ENCODE measurements at regions not wholly inside any gene's neighbourhood (a gene's known extent, or its start where the extent isn't known, plus 50 kb on each side); places are given as distances from the start of the nearest gene placed in this dataset.

DNA sequence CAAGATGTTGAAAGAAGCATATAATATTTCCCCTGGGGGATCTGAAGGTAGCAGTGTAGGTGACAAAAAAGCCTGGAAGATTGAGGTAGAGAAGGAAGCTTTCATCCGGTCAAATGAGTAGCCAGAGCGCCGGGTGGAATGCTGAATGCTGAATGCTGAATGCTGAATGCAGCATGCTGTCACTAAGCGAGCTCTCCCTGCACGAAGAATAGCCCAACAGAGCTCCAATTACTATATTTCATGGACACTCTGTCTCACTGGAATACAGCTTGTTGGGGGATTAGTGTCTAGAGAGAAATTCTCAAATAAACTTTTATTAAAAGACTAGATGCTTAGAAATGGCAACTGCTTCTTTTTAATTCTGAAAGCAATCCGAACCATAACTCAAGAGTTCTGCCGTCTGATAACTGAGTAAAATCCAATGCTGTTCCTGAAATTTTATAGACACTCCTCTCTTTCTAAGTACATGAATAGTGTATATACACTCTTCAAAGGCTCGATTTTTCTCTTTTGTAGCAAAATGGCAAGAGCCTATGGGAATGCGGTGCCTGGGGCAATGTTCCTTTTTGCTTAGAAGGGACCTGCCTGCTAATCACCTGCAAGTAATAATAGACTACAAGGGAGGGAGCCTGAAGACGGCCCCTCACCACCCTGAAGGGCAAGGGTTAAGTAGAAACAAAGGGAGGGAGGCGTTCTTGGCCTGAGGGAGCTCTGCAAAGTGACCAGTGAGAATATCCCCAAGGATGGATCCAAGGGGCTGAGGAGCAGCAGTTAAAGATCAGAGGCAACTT lies 203.7 kb upstream of the ESRRG start:
- Histone ChIP-seq H4K20me1 (ENCODE audit: insufficient read depth, low read length) (no peaks in the 10 kb centered on the region), H3K79me2 (ENCODE audit: insufficient read depth, low read depth, low read length) (no peaks in the 10 kb centered on the region), H2AFZ (ENCODE audit: low read length) (no peak overlapping the region), H3K9me2 (ENCODE audit: insufficient read depth, low read length) (no peaks in the 10 kb centered on the region), H3K9me3 (ENCODE audit: low read length) (no peaks in the 10 kb centered on the region), H3K4me3 (ENCODE audit: low read depth, low read length, poor library complexity, severe bottlenecking) (no peak overlapping the region), H3K4me1 (ENCODE audit: insufficient read depth, low read length, poor library complexity, severe bottlenecking) (no peaks in the 10 kb centered on the region), H3K4me2 (ENCODE audit: low read length) (no peak overlapping the region), H3K27ac (ENCODE audit: low read depth, low read length, poor library complexity, severe bottlenecking) (no peak overlapping the region), H3K36me3 (ENCODE audit: insufficient read depth, low read length) (no peaks in the 10 kb centered on the region)
- ChIA-PET CTCF (ENCODE audit: unreplicated experiment) (no interaction called here), POLR2A (interaction anchor here (0.7 kb wide), 2 partner anchors 843 to 1210 kb away, joined by 3 to 4 read pairs; no protein-coding TSS in a partner anchor)
- intact Hi-C loops (cut with micrococcal nuclease; ENCODE audit: unreplicated experiment): no loop called here
- no TSS peak for BruUV-seq (replicated peaks)
- TF ChIP-seq, protein P1, sequence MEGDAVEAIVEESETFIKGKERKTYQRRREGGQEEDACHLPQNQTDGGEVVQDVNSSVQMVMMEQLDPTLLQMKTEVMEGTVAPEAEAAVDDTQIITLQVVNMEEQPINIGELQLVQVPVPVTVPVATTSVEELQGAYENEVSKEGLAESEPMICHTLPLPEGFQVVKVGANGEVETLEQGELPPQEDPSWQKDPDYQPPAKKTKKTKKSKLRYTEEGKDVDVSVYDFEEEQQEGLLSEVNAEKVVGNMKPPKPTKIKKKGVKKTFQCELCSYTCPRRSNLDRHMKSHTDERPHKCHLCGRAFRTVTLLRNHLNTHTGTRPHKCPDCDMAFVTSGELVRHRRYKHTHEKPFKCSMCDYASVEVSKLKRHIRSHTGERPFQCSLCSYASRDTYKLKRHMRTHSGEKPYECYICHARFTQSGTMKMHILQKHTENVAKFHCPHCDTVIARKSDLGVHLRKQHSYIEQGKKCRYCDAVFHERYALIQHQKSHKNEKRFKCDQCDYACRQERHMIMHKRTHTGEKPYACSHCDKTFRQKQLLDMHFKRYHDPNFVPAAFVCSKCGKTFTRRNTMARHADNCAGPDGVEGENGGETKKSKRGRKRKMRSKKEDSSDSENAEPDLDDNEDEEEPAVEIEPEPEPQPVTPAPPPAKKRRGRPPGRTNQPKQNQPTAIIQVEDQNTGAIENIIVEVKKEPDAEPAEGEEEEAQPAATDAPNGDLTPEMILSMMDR (conservative IDR thresholded peaks at IDR 0.05; ENCODE audit: low read length): no peak
- no peak for TF ChIP-seq EZH2phosphoT487 (IDR thresholded peaks at IDR 0.05; ENCODE audit: borderline replicate concordance, low read depth, low read length)
- DNase-seq (ENCODE audit: low spot score): no peak

GRCh38 chr1:216925962-216926625 lies 202.9 kb upstream of the ESRRG start:
- TF ChIP-seq EZH2phosphoT487 (IDR thresholded peaks at IDR 0.05; ENCODE audit: borderline replicate concordance, low read depth, low read length): no peak
- TF ChIP-seq, protein P1 (conservative IDR thresholded peaks at IDR 0.05; ENCODE audit: low read length): no peak

GRCh38 chr1:216924732-216925131 lies 201.5 kb upstream of the ESRRG start:
- no peak for DNase-seq (ENCODE audit: low spot score)
- H3K9me3 ChIP-seq (ENCODE audit: low read length): no peaks in the 10 kb centered on the region
- H3K4me3 ChIP-seq (ENCODE audit: low read depth, low read length, poor library complexity, severe bottlenecking): no peak overlapping the region
- BruUV-seq (replicated peaks): no TSS peak
- no peaks in the 10 kb centered on the region for H3K4me1 ChIP-seq (ENCODE audit: insufficient read depth, low read length, poor library complexity, severe bottlenecking)
- no peaks in the 10 kb centered on the region for H4K20me1 ChIP-seq (ENCODE audit: insufficient read depth, low read length)
- ChIA-PET CTCF (ENCODE audit: unreplicated experiment) (no interaction called here), POLR2A (no interaction called here)
- no peak overlapping the region for H2AFZ ChIP-seq (ENCODE audit: low read length)
- intact Hi-C loops (cut with micrococcal nuclease; ENCODE audit: unreplicated experiment): no loop called here
- no peaks in the 10 kb centered on the region for H3K9me2 ChIP-seq (ENCODE audit: insufficient read depth, low read length)
- H3K79me2 ChIP-seq (ENCODE audit: insufficient read depth, low read depth, low read length): no peaks in the 10 kb centered on the region
- no peak overlapping the region for H3K27ac ChIP-seq (ENCODE audit: low read depth, low read length, poor library complexity, severe bottlenecking)
- no peaks in the 10 kb centered on the region for H3K36me3 ChIP-seq (ENCODE audit: insufficient read depth, low read length)
- TF ChIP-seq, protein P1 (conservative IDR thresholded peaks at IDR 0.05; ENCODE audit: low read length): no peak
- TF ChIP-seq EZH2phosphoT487 (IDR thresholded peaks at IDR 0.05; ENCODE audit: borderline replicate concordance, low read depth, low read length): no peak
- H3K4me2 ChIP-seq (ENCODE audit: low read length): no peak overlapping the region

More at GRCh38 chr1:216925962-216926625, 202.9 kb upstream of the ESRRG start:
- Histone ChIP-seq H3K9me2 (ENCODE audit: insufficient read depth, low read length) (no peaks in the 10 kb centered on the region), H2AFZ (ENCODE audit: low read length) (no peak overlapping the region), H3K36me3 (ENCODE audit: insufficient read depth, low read length) (no peaks in the 10 kb centered on the region), H3K4me3 (ENCODE audit: low read depth, low read length, poor library complexity, severe bottlenecking) (no peak overlapping the region), H3K27ac (ENCODE audit: low read depth, low read length, poor library complexity, severe bottlenecking) (no peak overlapping the region), H3K4me2 (ENCODE audit: low read length) (no peak overlapping the region), H3K4me1 (ENCODE audit: insufficient read depth, low read length, poor library complexity, severe bottlenecking) (no peaks in the 10 kb centered on the region), H3K9me3 (ENCODE audit: low read length) (no peaks in the 10 kb centered on the region), H4K20me1 (ENCODE audit: insufficient read depth, low read length) (no peaks in the 10 kb centered on the region), H3K79me2 (ENCODE audit: insufficient read depth, low read depth, low read length) (no peaks in the 10 kb centered on the region)
- no TSS peak for BruUV-seq (replicated peaks)
- CTCF ChIA-PET (ENCODE audit: unreplicated experiment): no interaction called here
- no peak for DNase-seq (ENCODE audit: low spot score)
- POLR2A ChIA-PET: interaction anchor here (0.7 kb wide), 3 partner anchors 25 to 1211 kb away, joined by 3 to 4 read pairs (median 4); no protein-coding TSS in a partner anchor
- intact Hi-C loops (cut with micrococcal nuclease; ENCODE audit: unreplicated experiment): no loop called here

Measured in OCI-LY7 (cell line).